PC-3 (cell line): ENCODE measurements at regions not wholly inside any gene's neighbourhood (a gene's known extent, or its start where the extent isn't known, plus 50 kb on each side); places are given as distances from the start of the nearest gene placed in this dataset.

Experiments used
- CTCF ChIP-seq: fragments of 300-600 bp; sonication (generic); conservative IDR thresholded peaks from 2 replicates; pipeline ENCODE4 v1.5.1; 2017; ENCODE audit warnings: antibody characterized with exemption, low read depth, mild to moderate bottlenecking, low read length
- EZH2 ChIP-seq: fragments of 300-600 bp; sonication (generic); IDR thresholded peaks from one replicate; pipeline ENCODE4 v1.6.1; 2017; ENCODE audit warnings: antibody characterized with exemption, mild to moderate bottlenecking, low read length; ENCODE audit not compliant: unreplicated experiment
- EZH2phosphoT487 ChIP-seq: fragments of 300-600 bp; sonication (generic); IDR thresholded peaks from 2 replicates; pipeline ENCODE4 v1.6.1; 2018; ENCODE audit warnings: mild to moderate bottlenecking, antibody characterized with exemption, low read length, borderline replicate concordance

- TF ChIP-seq EZH2phosphoT487 (no peak), CTCF (no peak), EZH2 (no peak)
Observed at GRCh38 chr5:63152871-63153270, 574.3 kb downstream of the LRRC70 start.
